Endothelial cell of umbilical vein (primary cell): ENCODE measurements at regions not wholly inside any gene's neighbourhood (a gene's known extent, or its start where the extent isn't known, plus 50 kb on each side); places are given as distances from the start of the nearest gene placed in this dataset.

ENCODE experiments used
- BruUV-seq: library from RNA; stranded (reverse); fragments of 400-500 nt; replicated peaks from 2 replicates; lab custom pipeline; 2021; lab: Mats Ljungman, UMichigan
- CTCF ChIA-PET: fragments of 300-600, 350-600 bp; sonication (Branson Sonifier 250); formaldehyde crosslinking; loops from one replicate; lab custom pipeline; 2021; ENCODE audit warnings: antibody characterized with exemption, inconsistent platforms; lab: Charles Lee
- POLR2A ChIA-PET: fragments of 300-600, 350-600 bp; sonication (Branson Sonifier 250); formaldehyde crosslinking; loops from one replicate; lab custom pipeline; 2021; ENCODE audit warnings: antibody characterized with exemption, inconsistent platforms; lab: Charles Lee
- DNase-seq: peaks from one replicate; pipeline ENCODE4 v3.0.0-alpha.2; 2011; ENCODE audit warnings: low read depth, low spot score
- FAIRE-seq: peaks from 2 replicates; lab custom pipeline; 2011; peaks lifted over from hg19 to GRCh38; lab: Jason Lieb, UNC
- H2AFZ ChIP-seq: 2 replicates; pipeline ENCODE4 v1.6.0; 2012; ENCODE audit warnings: low read depth, low read length, control low read depth, inconsistent platforms
- H3K27ac ChIP-seq: 2 replicates; pipeline ENCODE4 v1.5.1; 2011; ENCODE audit warnings: low read depth, mild to moderate bottlenecking, control low read depth, low read length, moderate library complexity; ENCODE audit not compliant: insufficient read depth
- H3K27me3 ChIP-seq, 2 experiments: 2 replicates each; pipeline versions ENCODE4 v1.6.0 to v1.6.1; 2011; ENCODE audit warnings: low read length in 2 of 2, mixed read lengths in 1 of 2; ENCODE audit not compliant: control insufficient read depth in 2 of 2, insufficient read depth in 2 of 2
- H3K36me3 ChIP-seq, 2 experiments: 2 replicates in 1 of 2; 3 replicates in 1 of 2; pipeline ENCODE4 v1.5.1; 2011; ENCODE audit warnings: low read length in 2 of 2, mild to moderate bottlenecking in 1 of 2, moderate library complexity in 1 of 2; ENCODE audit not compliant: control insufficient read depth in 2 of 2, insufficient read depth in 2 of 2; ENCODE audit errors: extremely low read depth in 1 of 2
- H3K4me1 ChIP-seq: 3 replicates; pipeline ENCODE4 v1.5.1; 2011; ENCODE audit warnings: mild to moderate bottlenecking, low read length; ENCODE audit not compliant: control insufficient read depth, insufficient read depth; ENCODE audit errors: extremely low read depth
- H3K4me2 ChIP-seq: 2 replicates; pipeline ENCODE4 v1.6.1; 2011; ENCODE audit warnings: low read length, control low read depth, mixed read lengths; ENCODE audit not compliant: insufficient read depth
- H3K4me3 ChIP-seq, 3 experiments: fragments of 200-600 bp in 1 of 3; sonication (generic), shearing (Covaris generic) in 1 of 3; replicated peaks in 1 of 3; 2 replicates each; pipeline ENCODE4 v1.5.1; 2011 to 2016; ENCODE audit warnings: control low read depth in 3 of 3, low read length in 3 of 3, mild to moderate bottlenecking in 2 of 3, inconsistent platforms in 1 of 3, low read depth in 1 of 3, moderate library complexity in 1 of 3; ENCODE audit not compliant: insufficient read depth in 1 of 3
- H3K79me2 ChIP-seq: 2 replicates; pipeline ENCODE4 v1.6.0; 2012; ENCODE audit warnings: low read length, inconsistent platforms; ENCODE audit not compliant: control insufficient read depth, insufficient read depth
- H3K9ac ChIP-seq: replicated peaks from 2 replicates; pipeline ENCODE3; 2011; ENCODE audit warnings: low read length, control low read depth; ENCODE audit not compliant: insufficient read depth; ENCODE audit errors: extremely low read depth
- H3K9me1 ChIP-seq: replicated peaks from 3 replicates; pipeline ENCODE4 v1.6.0; 2011; ENCODE audit warnings: mild to moderate bottlenecking, low read length; ENCODE audit not compliant: control insufficient read depth, insufficient read depth; ENCODE audit errors: extremely low read depth
- H3K9me3 ChIP-seq: replicated peaks from 2 replicates; pipeline ENCODE4 v1.5.1; 2012; ENCODE audit warnings: low read length, inconsistent platforms; ENCODE audit not compliant: control insufficient read depth, insufficient read depth
- H4K20me1 ChIP-seq: replicated peaks from 2 replicates; pipeline ENCODE3; 2011; ENCODE audit warnings: mild to moderate bottlenecking, low read length; ENCODE audit not compliant: control insufficient read depth, insufficient read depth; ENCODE audit errors: extremely low read depth
- CTCF ChIP-seq, 2 donors: IDR thresholded peaks; 1 replicate in 1 of 2; 2 replicates in 1 of 2; pipeline ENCODE4 v1.5.1; 2011; ENCODE audit warnings: low read length in 2 of 2, mild to moderate bottlenecking in 2 of 2, moderate library complexity in 2 of 2, control low read depth in 1 of 2, inconsistent platforms in 1 of 2, low read depth in 1 of 2; ENCODE audit not compliant: insufficient read depth in 1 of 2; ENCODE audit errors: extremely low read depth in 1 of 2
- EZH2 ChIP-seq: IDR thresholded peaks from 2 replicates; pipeline ENCODE4 v1.6.1; 2012; ENCODE audit warnings: borderline replicate concordance, low read depth, mild to moderate bottlenecking, moderate library complexity, low read length, inconsistent platforms; ENCODE audit not compliant: severe bottlenecking
- FOS ChIP-seq: IDR thresholded peaks from 2 replicates; pipeline ENCODE4 v1.6.1; 2011; ENCODE audit warnings: mild to moderate bottlenecking, low read length, moderate library complexity, borderline replicate concordance; ENCODE audit not compliant: insufficient read depth
- GATA2 ChIP-seq: IDR thresholded peaks from 2 replicates; pipeline ENCODE4 v1.7.0; 2011; ENCODE audit warnings: low read depth, mild to moderate bottlenecking, moderate library complexity, mixed read lengths, low read length; ENCODE audit not compliant: insufficient read length, insufficient read depth
- JUN ChIP-seq: IDR thresholded peaks from 2 replicates; pipeline ENCODE4 v1.6.1; 2011; ENCODE audit warnings: borderline replicate concordance, low read depth; ENCODE audit not compliant: insufficient read length, insufficient read depth
- MAX ChIP-seq: IDR thresholded peaks from 2 replicates; pipeline ENCODE4 v1.6.1; 2011; ENCODE audit not compliant: insufficient read depth, insufficient read length
- MYC ChIP-seq: IDR thresholded peaks from one replicate; pipeline ENCODE4 v1.6.1; 2011; ENCODE audit warnings: mild to moderate bottlenecking, low read depth, low read length
- POLR2A ChIP-seq: IDR thresholded peaks from 2 replicates; pipeline ENCODE4 v1.6.1; 2012; ENCODE audit warnings: low read depth, mild to moderate bottlenecking, control low read depth, low read length
- POLR2AphosphoS5 ChIP-seq: IDR thresholded peaks from 2 replicates; pipeline ENCODE4 v1.6.1; 2012; ENCODE audit warnings: low read depth, mild to moderate bottlenecking, control low read depth, low read length, moderate library complexity; ENCODE audit not compliant: insufficient read depth
- dilution Hi-C: fragments of 300-500 bp; cut with MboI; formaldehyde crosslinking; loops from one replicate; pipeline ENCODE4 v1.15.0; 2019; ENCODE audit warnings: low sequenced_read_pairs; ENCODE audit not compliant: extremely low pct_ligation_motif_present
- intact Hi-C: fragments of 100-400 bp; cut with micrococcal nuclease; formaldehyde crosslinking; loops from one replicate; pipeline ENCODE4 v1.10.0; 2022

- ChIA-PET POLR2A (no interaction called here), CTCF (interaction anchor here (2.0 kb wide), 1 partner anchor 47 kb away, joined by 5 read pairs; no protein-coding TSS in a partner anchor)
- H3K27ac ChIP-seq: no peak overlapping the region
- no peaks in the 10 kb centered on the region for H3K9me3 ChIP-seq
- H3K4me2 ChIP-seq: no peak overlapping the region
- H3K9ac ChIP-seq: no peak overlapping the region
- FAIRE-seq (no peak), DNase-seq (no peak)
- no peaks in the 10 kb centered on the region for H3K36me3 ChIP-seq
- H3K4me3 ChIP-seq: no peak overlapping the region
- peaks cover 0 to 1% of the 10 kb centered on the region in 2 experiments for H3K27me3 ChIP-seq
- intact Hi-C loops: loop anchor here (1.0 kb wide), 7 partner anchors 43 to 423 kb away; partner anchors contain the start of genes CENPU and IRF2
- dilution Hi-C loops: no loop called here
- H3K4me1 ChIP-seq: no peaks in the 10 kb centered on the region
- BruUV-seq: no TSS peak
- no peaks in the 10 kb centered on the region for H3K9me1 ChIP-seq
- no peaks in the 10 kb centered on the region for H4K20me1 ChIP-seq
- no peak for TF ChIP-seq EZH2
- no peak for TF ChIP-seq CTCF (IDR thresholded peaks at IDR 0.05; ENCODE audit: extremely low read depth in 1 of 2, insufficient read depth in 1 of 2, low read depth in 1 of 2, low read length in 2 of 2)
- TF ChIP-seq FOS: no peak
- no peak for TF ChIP-seq MAX
- no peak for TF ChIP-seq GATA2
- no peak for TF ChIP-seq POLR2A
- TF ChIP-seq MYC: no peak
- no peak for TF ChIP-seq POLR2AphosphoS5
- no peak for TF ChIP-seq JUN
- no peak overlapping the region for H2AFZ ChIP-seq
- H3K79me2 ChIP-seq: no peaks in the 10 kb centered on the region
These were observed 93.4 kb upstream of the ENPP6 start for GRCh38 chr4:184310881-184311709.
